Peyer's patch (tissue), 4 donors: ENCODE measurements at regions not wholly inside any gene's neighbourhood (a gene's known extent, or its start where the extent isn't known, plus 50 kb on each side); places are given as distances from the start of the nearest gene placed in this dataset.

ENCODE experiments used
- DNase-seq, 3 donors: peaks; one replicate each; pipeline ENCODE4 v3.0.0-alpha.2; 2017 to 2019
- H3K27ac ChIP-seq, 4 donors: fragments of 200-600 bp; sonication (generic); one replicate each; pipeline ENCODE4 v1.5.1; 2016 to 2019
- H3K27me3 ChIP-seq, 2 donors: fragments of 200-600 bp; sonication (generic); one replicate each; pipeline ENCODE4 v1.5.1; 2019
- H3K36me3 ChIP-seq, 3 donors: fragments of 200-600 bp; sonication (generic); one replicate each; pipeline ENCODE4 v1.5.1; 2016 to 2019
- H3K4me1 ChIP-seq, 4 donors: fragments of 200-600 bp; sonication (generic); one replicate each; pipeline ENCODE4 v1.5.1; 2016 to 2019
- H3K4me3 ChIP-seq, 4 donors: fragments of 200-600 bp; sonication (generic); 1 replicate in 3 of 4; 2 replicates in 1 of 4; pipeline ENCODE4 v1.5.1; 2016 to 2019; ENCODE audit warnings: mild to moderate bottlenecking in 1 of 4
- H3K9me3 ChIP-seq, 4 donors: fragments of 200-600 bp; sonication (generic); one replicate each; pipeline ENCODE4 v1.5.1; 2016 to 2019; ENCODE audit warnings: mild to moderate bottlenecking in 1 of 4
- POLR2A ChIP-seq, 2 donors: fragments of 450-650 bp; IDR thresholded peaks; one replicate each; pipeline ENCODE4 v1.5.1; 2017; ENCODE audit warnings: antibody characterized with exemption in 2 of 2, mild to moderate bottlenecking in 2 of 2, moderate library complexity in 2 of 2
- TF ChIP-seq, protein P1 (sequence below), 6 experiments: fragments of 450-650 bp in 4 of 6; fragments of 200-600 bp in 2 of 6; sonication (generic) in 1 of 6; IDR thresholded peaks; one replicate each; pipeline ENCODE4 v1.5.1; 2017 to 2019; ENCODE audit warnings: antibody characterized with exemption in 6 of 6, mild to moderate bottlenecking in 3 of 6, moderate library complexity in 1 of 6

DNA sequence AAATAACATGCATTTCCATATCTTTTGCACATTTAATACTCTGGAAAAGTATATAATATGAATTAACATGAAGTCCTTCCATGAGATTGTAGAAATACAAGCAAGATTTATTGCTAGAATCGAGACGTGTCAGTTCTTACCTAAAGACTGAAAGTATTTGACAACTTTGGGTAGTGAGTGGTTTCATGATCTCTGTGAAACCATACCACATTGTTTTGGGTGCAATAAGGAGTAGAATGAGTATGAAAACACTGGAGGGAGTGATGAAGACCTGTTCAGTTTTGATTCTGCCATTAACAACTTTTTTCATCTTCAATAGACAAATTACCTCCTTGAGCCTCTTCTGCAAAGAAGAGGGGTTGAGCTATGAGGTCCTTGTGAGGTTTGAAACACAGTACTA is 133.7 kb downstream of the NUDT12 start:
- Histone ChIP-seq H3K27ac (no peak overlapping the region), H3K27me3 (no peaks in the 10 kb centered on the region), H3K4me3 (no peak overlapping the region), H3K9me3 (no peaks in the 10 kb centered on the region), H3K36me3 (no peaks in the 10 kb centered on the region), H3K4me1 (no peaks in the 10 kb centered on the region)
- DNase-seq: no peak
- TF ChIP-seq, protein P1, sequence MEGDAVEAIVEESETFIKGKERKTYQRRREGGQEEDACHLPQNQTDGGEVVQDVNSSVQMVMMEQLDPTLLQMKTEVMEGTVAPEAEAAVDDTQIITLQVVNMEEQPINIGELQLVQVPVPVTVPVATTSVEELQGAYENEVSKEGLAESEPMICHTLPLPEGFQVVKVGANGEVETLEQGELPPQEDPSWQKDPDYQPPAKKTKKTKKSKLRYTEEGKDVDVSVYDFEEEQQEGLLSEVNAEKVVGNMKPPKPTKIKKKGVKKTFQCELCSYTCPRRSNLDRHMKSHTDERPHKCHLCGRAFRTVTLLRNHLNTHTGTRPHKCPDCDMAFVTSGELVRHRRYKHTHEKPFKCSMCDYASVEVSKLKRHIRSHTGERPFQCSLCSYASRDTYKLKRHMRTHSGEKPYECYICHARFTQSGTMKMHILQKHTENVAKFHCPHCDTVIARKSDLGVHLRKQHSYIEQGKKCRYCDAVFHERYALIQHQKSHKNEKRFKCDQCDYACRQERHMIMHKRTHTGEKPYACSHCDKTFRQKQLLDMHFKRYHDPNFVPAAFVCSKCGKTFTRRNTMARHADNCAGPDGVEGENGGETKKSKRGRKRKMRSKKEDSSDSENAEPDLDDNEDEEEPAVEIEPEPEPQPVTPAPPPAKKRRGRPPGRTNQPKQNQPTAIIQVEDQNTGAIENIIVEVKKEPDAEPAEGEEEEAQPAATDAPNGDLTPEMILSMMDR (IDR thresholded peaks at IDR 0.05): no peak
- no peak for TF ChIP-seq POLR2A (IDR thresholded peaks at IDR 0.05)

DNA sequence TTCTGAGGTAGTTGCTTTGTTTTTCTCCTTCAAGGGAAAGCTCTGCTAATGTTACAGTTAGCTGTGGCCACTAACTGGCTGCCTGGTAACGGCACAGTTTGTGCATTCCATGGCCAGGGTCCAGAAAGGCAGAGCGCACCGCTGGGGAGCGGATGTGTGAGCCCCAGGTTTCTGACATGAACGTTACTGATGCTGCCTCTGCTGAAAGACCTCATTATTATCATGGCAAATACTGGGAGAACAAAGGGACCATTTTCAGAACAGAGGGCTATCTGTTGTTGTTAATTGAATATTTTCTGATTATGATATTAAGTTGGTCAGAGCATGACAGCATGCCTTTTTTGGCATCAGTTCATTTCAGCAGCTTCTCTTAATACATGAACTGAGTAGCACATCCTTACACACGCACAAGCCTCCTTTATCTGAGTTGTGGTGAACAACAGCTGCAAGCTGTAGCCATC is 134.1 kb downstream of the NUDT12 start:
- H3K4me3 ChIP-seq: no peak overlapping the region
- no peaks in the 10 kb centered on the region for H3K4me1 ChIP-seq
- TF ChIP-seq POLR2A (IDR thresholded peaks at IDR 0.05): no peak
- TF ChIP-seq, protein P1 (IDR thresholded peaks at IDR 0.05): no peak
- no peaks in the 10 kb centered on the region for H3K9me3 ChIP-seq
- no peaks in the 10 kb centered on the region for H3K27me3 ChIP-seq
- no peaks in the 10 kb centered on the region for H3K36me3 ChIP-seq
- no peak overlapping the region for H3K27ac ChIP-seq
- DNase-seq: no peak

DNA sequence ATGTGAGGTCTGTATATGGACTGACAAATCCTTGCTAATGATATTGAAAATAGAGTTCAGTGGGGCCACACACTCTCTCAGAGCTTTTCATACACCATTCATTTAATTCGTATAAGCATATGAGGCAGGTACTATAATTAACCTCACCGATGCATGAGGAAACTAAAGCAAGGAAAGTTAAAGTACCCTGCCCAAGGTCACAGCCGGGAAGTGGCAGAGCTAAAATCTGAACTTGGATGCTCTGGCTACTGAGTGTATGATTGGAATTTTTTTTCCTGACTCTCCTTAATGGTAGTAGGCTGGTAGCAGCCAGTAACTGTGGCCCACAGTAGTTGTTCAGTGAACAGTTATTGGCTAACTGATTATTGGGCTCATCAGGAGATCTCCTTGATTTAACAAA is 135.3 kb downstream of the NUDT12 start:
- Histone ChIP-seq H3K4me1 (no peaks in the 10 kb centered on the region), H3K27me3 (no peaks in the 10 kb centered on the region), H3K27ac (no peak overlapping the region), H3K4me3 (no peak overlapping the region), H3K36me3 (no peaks in the 10 kb centered on the region), H3K9me3 (no peaks in the 10 kb centered on the region)
- no peak for DNase-seq
- TF ChIP-seq, protein P1 (IDR thresholded peaks at IDR 0.05): no peak
- TF ChIP-seq POLR2A (IDR thresholded peaks at IDR 0.05): no peak

DNA sequence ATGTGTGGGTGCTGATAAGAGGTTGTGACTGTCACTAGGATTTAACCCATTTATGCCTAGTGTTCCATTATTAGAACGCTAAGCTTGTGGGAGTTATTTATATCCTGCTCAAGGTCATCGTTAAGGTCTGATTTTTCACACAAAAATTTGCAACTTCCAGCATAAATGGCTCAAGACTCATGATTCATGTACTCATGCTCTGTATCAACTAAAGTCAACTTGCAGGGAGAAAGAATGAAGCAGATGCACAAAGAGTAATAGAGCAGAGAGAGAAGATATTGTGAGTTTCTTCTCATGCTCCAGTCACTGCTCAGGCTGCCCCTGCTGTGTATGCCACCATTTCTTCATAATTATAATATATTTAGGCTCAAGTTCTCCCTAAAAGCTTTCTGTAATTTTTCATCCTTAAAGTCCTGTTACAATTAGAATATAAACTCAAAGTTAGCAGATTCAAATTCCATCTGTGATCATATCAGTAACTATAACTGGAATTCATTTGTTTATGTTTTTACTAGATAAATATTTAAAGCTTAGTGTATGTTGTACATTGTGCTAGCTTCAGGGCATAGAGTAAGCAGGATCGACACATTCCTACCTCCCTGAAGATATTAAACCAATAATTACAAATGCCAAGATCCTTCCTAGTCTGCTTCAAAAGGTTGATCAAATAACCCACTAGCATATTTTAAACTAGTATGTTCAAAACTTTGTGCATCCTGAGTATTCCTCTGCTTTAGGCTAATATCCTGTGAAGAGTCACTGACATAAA is 136.7 kb downstream of the NUDT12 start:
- H3K36me3 ChIP-seq: no peaks in the 10 kb centered on the region
- TF ChIP-seq POLR2A (IDR thresholded peaks at IDR 0.05): no peak
- TF ChIP-seq, protein P1 (IDR thresholded peaks at IDR 0.05): no peak
- no peaks in the 10 kb centered on the region for H3K4me1 ChIP-seq
- no peaks in the 10 kb centered on the region for H3K9me3 ChIP-seq
- no peak overlapping the region for H3K4me3 ChIP-seq
- DNase-seq: no peak
- no peaks in the 10 kb centered on the region for H3K27me3 ChIP-seq
- H3K27ac ChIP-seq: no peak overlapping the region

DNA sequence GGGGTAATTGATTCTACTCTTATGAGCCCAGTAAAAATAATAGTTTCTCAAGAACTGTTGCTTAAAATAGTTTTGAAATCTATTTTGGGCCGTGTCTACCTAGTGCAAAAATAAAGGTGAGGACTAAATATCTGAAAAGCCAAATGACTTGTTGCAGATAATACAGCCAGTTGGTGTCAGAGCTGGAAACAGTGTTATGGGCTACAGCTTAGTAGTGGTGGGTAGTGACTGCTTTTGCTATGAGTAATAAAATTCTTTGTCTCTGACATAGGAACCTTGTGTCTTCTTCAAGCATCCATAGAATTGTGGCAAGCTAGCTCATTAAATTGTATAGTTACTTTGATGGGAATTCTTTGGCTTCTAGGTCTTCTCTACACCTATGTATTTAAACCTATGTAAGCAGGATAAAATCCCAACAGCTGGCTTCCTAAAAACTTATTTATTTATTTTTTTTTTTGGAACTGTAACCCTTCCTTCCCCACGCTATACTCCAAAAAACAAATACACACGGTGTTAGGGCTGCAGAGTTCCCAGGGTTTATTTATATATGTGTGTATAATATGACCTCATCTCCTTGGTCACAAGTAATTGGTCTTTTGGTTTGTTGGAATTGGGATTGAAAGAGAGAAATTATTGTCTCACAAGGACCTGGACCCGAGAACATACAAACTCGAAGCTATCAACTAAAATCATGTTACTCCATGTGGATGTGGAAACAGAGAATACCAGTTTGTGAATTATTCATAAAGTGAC is 138.0 kb downstream of the NUDT12 start:
- TF ChIP-seq, protein P1 (IDR thresholded peaks at IDR 0.05): no peak
- TF ChIP-seq POLR2A (IDR thresholded peaks at IDR 0.05): no peak
- no peaks in the 10 kb centered on the region for H3K36me3 ChIP-seq
- H3K27ac ChIP-seq: no peak overlapping the region
- no peaks in the 10 kb centered on the region for H3K4me1 ChIP-seq
- DNase-seq: no peak
- no peaks in the 10 kb centered on the region for H3K9me3 ChIP-seq
- no peak overlapping the region for H3K4me3 ChIP-seq
- no peaks in the 10 kb centered on the region for H3K27me3 ChIP-seq
